ENCODE measurements at regions not wholly inside any gene's neighbourhood (a gene's known extent, or its start where the extent isn't known, plus 50 kb on each side); places are given as distances from the start of the nearest gene placed in this dataset.
"Not testable (repeated sequence)": the region's sequence is repeated elsewhere in the genome, so short reads cannot be mapped to it uniquely, and the experiment has no call there.

- H3K27me3 ChIP-seq (ENCODE audit: insufficient read depth, low read length) = no peaks in the 10 kb centered on the region
- H3K4me1 ChIP-seq (ENCODE audit: insufficient read depth, low read length) = no peaks in the 10 kb centered on the region
- no peaks in the 10 kb centered on the region for H3K9me3 ChIP-seq (ENCODE audit: low read depth, low read length)
- no peak overlapping the region for H3K4me3 ChIP-seq (ENCODE audit: low read length)
Measured at GRCh38 chr10:3925184-3925583, 140.2 kb upstream of the KLF6 start.

GRCh38 chr10:3924344-3924743 lies 139.3 kb upstream of the KLF6 start:
- no peak overlapping the region for H3K4me3 ChIP-seq (ENCODE audit: low read length)
- no peaks in the 10 kb centered on the region for H3K27me3 ChIP-seq (ENCODE audit: insufficient read depth, low read length)
- H3K4me1 ChIP-seq (ENCODE audit: insufficient read depth, low read length) = no peaks in the 10 kb centered on the region
- no peaks in the 10 kb centered on the region for H3K9me3 ChIP-seq (ENCODE audit: low read depth, low read length)

- no peaks in the 10 kb centered on the region for H3K4me1 ChIP-seq (ENCODE audit: insufficient read depth, low read length)
- no peak overlapping the region for H3K4me3 ChIP-seq (ENCODE audit: low read length)
- H3K9me3 ChIP-seq (ENCODE audit: low read depth, low read length) = no peaks in the 10 kb centered on the region
- H3K27me3 ChIP-seq (ENCODE audit: insufficient read depth, low read length) = no peaks in the 10 kb centered on the region
Measured at GRCh38 chr10:3923033-3923432, 138.0 kb upstream of the KLF6 start.

DNA sequence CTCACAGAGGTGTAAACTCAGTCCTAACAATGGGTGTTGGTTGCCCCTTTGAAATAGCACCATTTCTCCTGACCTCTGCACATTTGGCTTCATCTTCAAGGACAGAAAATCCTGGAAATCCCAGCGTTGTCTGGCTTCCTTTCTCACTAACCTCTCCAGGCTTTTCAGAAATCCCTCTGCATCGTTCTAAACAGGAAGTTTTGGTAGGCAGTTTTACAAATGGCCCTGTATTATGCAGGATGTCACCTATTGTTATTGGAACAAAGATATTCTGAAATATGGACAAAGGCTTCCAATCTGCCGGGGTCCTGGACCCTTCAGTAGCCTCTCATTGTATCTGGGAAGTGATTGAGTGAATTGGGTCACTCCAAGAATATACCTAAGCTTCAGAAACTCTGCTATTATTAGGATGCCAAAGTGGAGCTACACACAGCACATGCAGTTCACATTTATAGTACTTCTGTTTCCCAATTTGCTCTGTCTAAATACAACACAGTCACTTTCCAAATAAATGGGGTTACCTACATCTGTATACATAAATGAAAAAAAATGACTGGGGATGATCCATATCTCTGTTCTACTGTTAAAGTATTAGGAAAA lies 134.8 kb upstream of the KLF6 start:
- no peak overlapping the region for H3K4me3 ChIP-seq (ENCODE audit: low read length)
- no peaks in the 10 kb centered on the region for H3K4me1 ChIP-seq (ENCODE audit: insufficient read depth, low read length)
- H3K27me3 ChIP-seq (ENCODE audit: insufficient read depth, low read length) = no peaks in the 10 kb centered on the region
- no peaks in the 10 kb centered on the region for H3K9me3 ChIP-seq (ENCODE audit: low read depth, low read length)

DNA sequence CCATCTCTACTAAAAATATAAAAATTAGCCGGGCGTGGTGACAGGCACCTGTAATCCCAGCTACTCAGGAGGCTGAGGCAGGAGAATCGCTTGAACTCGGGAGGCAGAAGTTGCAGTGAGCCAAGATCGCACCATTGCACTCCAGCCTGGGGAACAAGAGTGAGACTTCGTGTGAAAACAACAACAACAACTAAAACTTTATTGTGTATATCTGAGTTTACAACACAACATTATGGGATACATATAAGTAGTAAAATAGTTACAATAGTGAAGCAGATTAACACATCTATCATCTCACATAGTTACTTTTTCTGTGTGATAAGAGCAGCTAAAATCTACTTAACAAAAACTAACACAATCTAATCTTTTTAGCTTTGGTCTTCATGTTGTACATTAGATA lies 132.4 kb upstream of the KLF6 start:
- H3K4me1 ChIP-seq (ENCODE audit: insufficient read depth, low read length); H3K9me3 ChIP-seq (ENCODE audit: low read depth, low read length); H3K27me3 ChIP-seq (ENCODE audit: insufficient read depth, low read length); H3K4me3 ChIP-seq (ENCODE audit: low read length): not testable (repeated sequence)

DNA sequence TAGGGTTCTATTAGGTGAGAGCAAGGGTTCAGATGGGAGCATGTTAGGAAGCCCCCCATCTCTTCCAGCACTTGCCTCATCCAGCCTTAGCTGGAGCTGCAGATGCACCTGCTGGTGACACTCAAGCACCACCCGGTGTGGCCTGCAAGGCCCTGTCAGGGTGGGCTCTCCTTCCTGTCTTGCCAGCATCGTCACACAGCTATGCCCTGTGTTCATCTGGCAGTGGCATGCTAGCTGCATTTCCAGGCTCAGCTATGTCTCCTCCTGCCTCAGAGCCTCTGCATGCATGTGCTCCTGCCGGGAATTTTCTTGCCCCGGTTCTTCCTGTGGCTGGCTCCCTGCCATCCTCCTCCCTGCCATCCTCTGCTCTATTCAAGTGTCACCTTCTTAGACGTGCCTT lies 129.7 kb upstream of the KLF6 start:
- H3K4me1 ChIP-seq (ENCODE audit: insufficient read depth, low read length) = no peaks in the 10 kb centered on the region
- H3K9me3 ChIP-seq (ENCODE audit: low read depth, low read length) = no peaks in the 10 kb centered on the region
- no peak overlapping the region for H3K4me3 ChIP-seq (ENCODE audit: low read length)
- no peaks in the 10 kb centered on the region for H3K27me3 ChIP-seq (ENCODE audit: insufficient read depth, low read length)

GRCh38 chr10:3911713-3912442 lies 126.9 kb upstream of the KLF6 start:
- Histone ChIP-seq H3K9me3 (ENCODE audit: low read depth, low read length) (no peaks in the 10 kb centered on the region), H3K4me1 (ENCODE audit: insufficient read depth, low read length) (no peaks in the 10 kb centered on the region), H3K4me3 (ENCODE audit: low read length) (no peak overlapping the region), H3K27me3 (ENCODE audit: insufficient read depth, low read length) (no peaks in the 10 kb centered on the region)

DNA sequence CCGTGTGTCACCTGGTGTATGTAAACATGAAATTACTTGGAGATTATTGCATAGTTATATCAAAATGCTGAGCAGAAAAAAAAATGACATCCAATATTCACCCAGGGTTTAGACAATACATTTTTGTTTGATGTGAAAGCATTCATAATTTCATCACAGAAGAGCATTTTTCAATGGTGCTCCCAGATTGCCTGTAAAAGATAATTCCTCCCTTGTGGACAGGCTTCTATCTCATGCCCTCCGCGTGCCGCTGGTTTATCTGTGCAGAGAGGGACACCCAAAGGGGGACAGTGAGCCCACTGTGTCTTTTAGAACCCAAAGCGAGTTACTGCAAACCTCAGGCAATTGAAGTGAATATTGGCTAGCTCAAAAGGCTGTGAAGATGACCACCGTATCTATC lies 126.2 kb upstream of the KLF6 start:
- Histone ChIP-seq H3K4me1 (ENCODE audit: insufficient read depth, low read length) (no peaks in the 10 kb centered on the region), H3K4me3 (ENCODE audit: low read length) (no peak overlapping the region), H3K9me3 (ENCODE audit: low read depth, low read length) (no peaks in the 10 kb centered on the region), H3K27me3 (ENCODE audit: insufficient read depth, low read length) (no peaks in the 10 kb centered on the region)

GRCh38 chr10:3909339-3909738 lies 124.3 kb upstream of the KLF6 start:
- H3K4me3 ChIP-seq (ENCODE audit: low read length) = no peak overlapping the region

DNA sequence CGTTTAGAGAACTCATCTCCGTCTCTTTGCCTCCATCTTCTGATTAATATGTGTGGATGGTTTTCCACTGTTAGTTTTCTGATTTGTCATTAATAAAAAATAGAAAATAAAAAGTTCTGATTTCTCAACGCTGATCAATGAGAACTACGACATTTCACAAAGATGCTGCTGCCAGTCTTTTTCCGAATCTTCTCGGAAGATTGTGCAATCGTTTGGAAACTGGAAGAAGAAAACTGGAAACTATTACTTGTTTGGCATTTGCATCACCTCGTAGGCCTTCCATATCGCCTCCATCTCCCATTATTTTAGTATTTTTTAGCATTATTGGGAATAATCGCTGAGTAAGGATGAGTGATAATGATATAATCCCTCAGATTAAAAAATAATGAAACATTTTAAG lies 123.2 kb upstream of the KLF6 start:
- Histone ChIP-seq H3K27me3 (ENCODE audit: insufficient read depth, low read length) (no peaks in the 10 kb centered on the region), H3K9me3 (ENCODE audit: low read depth, low read length) (no peaks in the 10 kb centered on the region), H3K4me3 (ENCODE audit: low read length) (no peak overlapping the region), H3K4me1 (ENCODE audit: insufficient read depth, low read length) (no peaks in the 10 kb centered on the region)

More at GRCh38 chr10:3909339-3909738, 124.3 kb upstream of the KLF6 start:
- Histone ChIP-seq H3K27me3 (ENCODE audit: insufficient read depth, low read length) (no peaks in the 10 kb centered on the region), H3K4me1 (ENCODE audit: insufficient read depth, low read length) (no peaks in the 10 kb centered on the region), H3K9me3 (ENCODE audit: low read depth, low read length) (no peaks in the 10 kb centered on the region)

GRCh38 chr10:3907514-3907913 lies 122.5 kb upstream of the KLF6 start:
- Histone ChIP-seq H3K4me3 (ENCODE audit: low read length) (no peak overlapping the region), H3K27me3 (ENCODE audit: insufficient read depth, low read length) (no peaks in the 10 kb centered on the region), H3K9me3 (ENCODE audit: low read depth, low read length) (no peaks in the 10 kb centered on the region), H3K4me1 (ENCODE audit: insufficient read depth, low read length) (no peaks in the 10 kb centered on the region)

- H3K4me1 ChIP-seq (ENCODE audit: insufficient read depth, low read length) = no peaks in the 10 kb centered on the region
- no peaks in the 10 kb centered on the region for H3K27me3 ChIP-seq (ENCODE audit: insufficient read depth, low read length)
- H3K9me3 ChIP-seq (ENCODE audit: low read depth, low read length) = no peaks in the 10 kb centered on the region
- no peak overlapping the region for H3K4me3 ChIP-seq (ENCODE audit: low read length)
Measured at GRCh38 chr10:3906511-3907111, 121.6 kb upstream of the KLF6 start.

DNA sequence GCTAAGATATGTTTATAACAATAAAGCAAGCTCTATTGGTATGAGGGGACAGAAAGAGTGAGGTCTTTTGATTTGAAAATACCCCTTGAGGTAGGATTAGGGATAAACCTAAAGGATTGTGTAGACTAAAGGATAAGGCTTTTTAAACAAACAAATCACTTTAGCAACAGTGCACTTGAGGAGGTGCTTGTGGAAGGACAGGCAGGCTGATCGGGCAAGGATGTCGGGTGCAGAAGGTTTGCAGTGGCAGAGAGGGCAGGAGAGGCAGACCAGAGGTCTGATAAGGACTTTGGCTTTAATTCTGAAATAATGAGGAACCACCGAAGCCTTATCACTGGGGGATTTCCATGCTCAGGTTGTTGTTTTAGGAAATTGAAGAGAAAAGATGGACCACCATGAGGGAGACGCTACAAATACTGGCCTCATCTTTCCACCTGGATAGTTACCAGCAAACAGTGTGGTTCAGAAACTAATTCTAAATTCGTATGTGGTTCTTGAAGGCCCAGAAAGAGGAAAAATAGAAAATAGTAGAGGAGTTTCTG lies 119.5 kb upstream of the KLF6 start:
- no peak overlapping the region for H3K4me3 ChIP-seq (ENCODE audit: low read length)

GRCh38 chr10:3902809-3903410 lies 117.9 kb upstream of the KLF6 start:
- H3K4me3 ChIP-seq (ENCODE audit: low read length) = no peak overlapping the region

More for the DNA sequence above, 119.5 kb upstream of the KLF6 start:
- Histone ChIP-seq H3K9me3 (ENCODE audit: low read depth, low read length) (no peaks in the 10 kb centered on the region), H3K4me1 (ENCODE audit: insufficient read depth, low read length) (no peaks in the 10 kb centered on the region), H3K27me3 (ENCODE audit: insufficient read depth, low read length) (no peaks in the 10 kb centered on the region)

DNA sequence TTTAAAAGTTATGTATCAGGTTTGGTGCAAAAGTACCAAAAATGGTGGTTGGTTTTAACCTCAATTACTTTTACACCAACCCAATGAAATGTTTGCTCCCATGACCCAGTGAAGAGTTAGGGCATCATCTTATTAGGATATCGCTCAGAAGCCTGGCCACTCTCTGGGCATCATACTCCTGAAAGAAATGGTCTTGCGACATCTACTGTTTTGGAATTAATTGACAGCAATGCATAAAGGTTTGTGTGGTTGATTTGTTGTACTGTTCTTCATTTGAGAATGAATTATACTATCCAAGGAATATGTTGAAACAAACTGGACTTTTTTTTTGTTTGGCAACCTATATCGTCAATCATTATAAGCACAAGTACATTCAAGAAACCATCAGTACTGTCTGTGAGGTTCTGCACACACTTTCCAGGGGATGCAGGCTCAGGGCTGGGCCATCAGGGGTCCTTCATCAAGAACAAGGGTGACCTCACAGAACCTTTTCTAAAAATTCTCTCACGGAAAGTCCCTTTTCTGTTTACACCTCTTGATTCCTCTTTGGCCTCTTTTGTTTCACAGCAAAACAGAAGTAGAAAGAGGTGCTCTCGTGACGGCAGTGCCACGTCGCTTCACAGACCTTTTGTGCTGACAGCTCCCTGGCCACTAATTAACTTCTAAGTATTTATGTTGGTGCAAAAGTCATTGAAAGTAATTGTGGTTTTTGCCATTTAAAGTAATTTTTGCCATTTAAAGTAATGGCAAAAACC lies 117.2 kb upstream of the KLF6 start:
- Histone ChIP-seq H3K27me3 (ENCODE audit: insufficient read depth, low read length) (no peaks in the 10 kb centered on the region), H3K4me3 (ENCODE audit: low read length) (no peak overlapping the region), H3K9me3 (ENCODE audit: low read depth, low read length) (no peaks in the 10 kb centered on the region), H3K4me1 (ENCODE audit: insufficient read depth, low read length) (no peaks in the 10 kb centered on the region)

More at GRCh38 chr10:3902809-3903410, 117.9 kb upstream of the KLF6 start:
- Histone ChIP-seq H3K27me3 (ENCODE audit: insufficient read depth, low read length) (no peaks in the 10 kb centered on the region), H3K9me3 (ENCODE audit: low read depth, low read length) (no peaks in the 10 kb centered on the region), H3K4me1 (ENCODE audit: insufficient read depth, low read length) (no peaks in the 10 kb centered on the region)

Data from mononuclear cell (primary cell).